HG02973 (cell line): ENCODE measurements at regions not wholly inside any gene's neighbourhood (a gene's known extent, or its start where the extent isn't known, plus 50 kb on each side); places are given as distances from the start of the nearest gene placed in this dataset.

Source experiments
- ATAC-seq: cut with Tn5 transposase; IDR thresholded peaks from one replicate; pipeline ENCODE4 v1.9.1; 2021; ENCODE audit warnings: moderate library complexity; ENCODE audit not compliant: unreplicated experiment

- ATAC-seq, result no peak
These were observed 170.0 kb downstream of the SEC61B start for GRCh38 chr9:99391937-99392594.

- no peak for ATAC-seq
These were observed 170.9 kb downstream of the SEC61B start for GRCh38 chr9:99392986-99393385.

DNA sequence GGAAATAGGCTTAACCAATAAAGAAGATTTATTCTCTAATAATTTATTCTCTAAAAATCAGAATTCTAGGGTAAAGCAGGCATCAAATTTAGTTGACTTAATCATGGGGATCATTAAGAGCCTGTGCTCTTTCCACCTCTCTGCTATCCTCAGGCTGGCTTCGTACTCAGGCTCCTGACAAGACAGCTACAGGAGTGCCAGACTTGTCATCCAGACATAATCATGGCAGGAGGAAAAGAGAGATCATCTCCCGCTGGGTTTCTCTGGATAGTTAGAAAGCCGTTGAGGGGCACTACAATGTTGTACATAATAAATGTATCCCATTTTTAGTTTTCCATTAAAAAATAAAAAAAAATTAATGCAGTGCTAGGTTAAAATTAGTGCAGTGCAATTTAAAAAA lies 171.9 kb downstream of the SEC61B start:
- no peak for ATAC-seq

DNA sequence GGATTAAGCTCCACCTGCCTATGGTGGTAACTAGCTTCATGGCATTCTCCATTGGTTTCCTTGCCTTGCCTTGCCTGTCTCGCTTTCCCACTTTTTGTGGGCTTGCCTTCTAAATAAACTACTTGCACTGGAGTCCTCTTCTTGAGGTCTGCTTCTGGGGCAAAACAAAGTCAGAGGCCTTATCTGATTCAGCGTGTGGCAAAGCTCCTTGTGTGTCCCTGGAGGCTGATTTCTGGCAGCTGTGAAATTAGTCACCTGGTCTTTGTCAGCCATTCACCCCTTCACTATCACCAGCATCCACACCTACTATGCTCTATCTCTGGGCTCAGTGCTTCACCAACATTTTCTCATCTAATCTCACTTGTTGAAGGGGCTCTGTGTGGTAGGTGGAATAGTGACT lies 176.2 kb downstream of the SEC61B start:
- no peak for ATAC-seq

DNA sequence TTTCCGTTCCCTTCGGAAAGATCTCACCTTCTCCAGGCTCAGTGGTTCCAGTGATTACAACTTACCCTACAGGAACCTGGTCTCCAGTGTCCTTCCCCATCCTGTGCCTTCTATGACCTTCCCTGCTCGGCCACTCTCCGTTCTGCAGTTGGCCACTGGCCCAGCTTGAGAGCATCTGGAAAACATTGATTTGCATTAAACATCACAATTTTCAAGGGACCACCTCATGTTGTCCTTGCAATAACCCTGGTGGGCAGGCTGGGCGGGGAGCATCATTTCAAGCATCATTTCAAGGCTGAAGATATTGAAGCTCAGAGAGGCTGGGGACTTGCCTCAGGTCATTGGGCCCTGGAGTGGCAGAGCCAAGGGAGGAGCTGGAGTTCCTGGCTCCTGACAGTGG lies 177.4 kb downstream of the SEC61B start:
- no peak for ATAC-seq

- ATAC-seq, result no peak
These were observed 178.2 kb downstream of the SEC61B start for GRCh38 chr9:99400184-99400731.

DNA sequence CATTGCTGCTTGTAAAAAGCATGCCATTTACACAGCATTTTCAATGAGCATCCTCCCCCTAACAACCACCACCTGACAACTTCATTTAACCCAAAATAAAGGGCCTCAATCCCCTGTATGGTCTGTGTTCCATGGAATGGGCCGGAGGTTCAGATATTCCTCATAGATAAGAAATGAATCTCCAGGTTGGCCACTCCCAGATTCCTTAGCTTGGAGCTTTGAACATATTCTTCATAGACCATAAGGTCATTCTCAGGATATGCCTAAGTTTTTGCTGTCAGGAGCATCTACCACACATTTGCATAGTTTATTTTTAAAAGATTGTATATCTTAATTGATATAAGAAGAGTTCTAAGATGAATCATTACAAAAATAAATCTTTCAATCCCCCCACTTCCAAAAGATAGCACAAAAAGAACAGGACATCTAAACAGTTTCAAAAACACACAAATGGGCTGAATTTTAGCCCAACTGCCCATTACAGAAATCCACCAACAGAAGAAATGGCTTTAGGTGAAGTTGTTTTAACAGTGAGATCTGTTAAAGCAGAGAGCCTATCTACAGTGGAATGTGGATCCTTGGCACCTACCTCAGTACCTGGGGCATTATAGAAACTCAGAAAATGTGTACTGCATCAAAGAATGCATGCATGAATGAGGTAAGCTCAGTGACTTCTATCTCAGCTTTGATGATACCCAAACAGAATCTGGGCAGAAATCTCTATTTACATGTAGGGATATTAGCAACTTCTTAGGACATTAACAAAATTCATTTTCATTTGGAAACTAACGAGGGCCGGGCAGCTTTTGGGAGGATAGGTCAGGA lies 179.8 kb downstream of the SEC61B start:
- ATAC-seq, result no peak

- ATAC-seq, result no peak
These were observed 181.3 kb downstream of the SEC61B start for GRCh38 chr9:99403371-99403770.

DNA sequence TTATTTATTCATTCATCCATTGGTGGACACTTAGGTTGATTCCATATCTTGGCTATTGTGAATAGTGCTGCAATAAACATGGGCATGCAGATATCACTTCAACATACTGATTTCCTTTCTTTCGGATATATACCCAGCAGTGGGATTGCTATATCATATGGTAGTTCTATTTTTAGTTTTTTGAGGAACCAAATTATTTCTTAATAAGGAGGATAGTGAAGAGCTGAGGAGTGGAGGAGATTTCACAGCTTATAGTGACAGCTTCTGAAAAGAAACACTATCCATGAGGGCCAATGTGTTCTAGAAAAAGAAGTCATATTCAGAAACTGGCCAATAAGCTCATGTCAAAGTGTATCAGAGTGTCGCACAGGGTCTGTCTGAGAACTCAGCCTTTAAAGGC lies 183.3 kb downstream of the SEC61B start:
- ATAC-seq, result no peak

DNA sequence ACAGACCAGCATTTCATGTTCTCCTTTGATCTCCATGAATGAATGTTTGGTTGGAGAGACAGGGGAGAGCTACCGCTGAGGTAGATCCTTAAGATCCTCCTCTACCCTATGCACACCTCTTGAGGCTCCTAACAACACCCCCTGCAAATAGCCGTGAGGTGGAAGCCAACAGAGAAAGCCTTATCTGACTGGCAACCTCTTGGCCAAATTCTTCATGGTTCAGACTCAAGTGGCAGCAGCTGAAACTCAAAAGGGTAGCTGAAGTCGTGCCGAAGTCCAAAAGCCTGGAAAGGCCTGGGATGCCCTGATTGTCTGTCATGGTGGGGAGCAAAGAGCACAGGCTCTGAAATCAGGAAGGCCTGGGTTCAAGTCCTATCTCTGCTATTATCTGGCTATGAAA lies 184.9 kb downstream of the SEC61B start:
- no peak for ATAC-seq

- no peak for ATAC-seq
These were observed 189.0 kb downstream of the SEC61B start for GRCh38 chr9:99411068-99411467.

GRCh38 chr9:99411479-99412115 lies 189.5 kb downstream of the SEC61B start:
- ATAC-seq, result no peak

GRCh38 chr9:99412606-99413005 lies 190.5 kb downstream of the SEC61B start:
- no peak for ATAC-seq

DNA sequence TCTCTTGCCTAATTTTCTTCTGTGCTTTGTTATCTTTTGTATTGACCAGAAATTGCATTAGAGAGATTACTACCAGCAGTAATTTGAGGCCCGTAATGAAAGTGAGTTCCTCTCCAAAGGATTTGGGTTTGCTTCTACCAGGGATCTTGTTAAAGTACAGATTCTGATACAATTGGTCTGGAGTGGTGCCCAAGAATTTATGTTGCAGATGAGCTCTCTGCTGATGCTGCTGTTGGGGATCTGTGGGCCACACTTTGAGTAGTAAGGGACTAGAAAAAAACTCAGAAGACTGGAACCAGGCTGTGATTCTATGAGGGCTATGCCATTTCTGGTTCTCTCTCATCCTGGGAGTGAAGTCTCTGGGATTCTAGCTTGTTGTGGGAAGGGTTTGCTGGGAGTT lies 192.2 kb downstream of the SEC61B start:
- ATAC-seq, result no peak

DNA sequence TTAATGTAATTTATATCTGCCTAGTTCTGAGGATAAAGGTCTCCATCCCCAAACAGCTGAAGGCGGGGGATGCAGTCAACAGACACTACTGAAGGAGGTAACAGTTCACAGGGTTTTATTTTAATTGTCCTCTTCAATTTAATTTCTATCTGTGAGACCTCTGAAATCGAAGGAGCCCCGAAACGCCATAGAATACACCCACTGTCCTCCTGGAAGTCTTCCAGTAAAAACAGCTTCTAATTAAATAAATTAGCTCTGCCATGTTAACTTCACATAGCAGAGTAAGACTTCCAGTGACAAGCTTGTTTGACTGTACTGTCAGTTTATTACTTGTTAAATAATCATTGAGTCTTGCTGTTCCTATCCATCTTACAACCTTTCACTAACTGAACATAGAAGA lies 193.5 kb downstream of the SEC61B start:
- no peak for ATAC-seq

DNA sequence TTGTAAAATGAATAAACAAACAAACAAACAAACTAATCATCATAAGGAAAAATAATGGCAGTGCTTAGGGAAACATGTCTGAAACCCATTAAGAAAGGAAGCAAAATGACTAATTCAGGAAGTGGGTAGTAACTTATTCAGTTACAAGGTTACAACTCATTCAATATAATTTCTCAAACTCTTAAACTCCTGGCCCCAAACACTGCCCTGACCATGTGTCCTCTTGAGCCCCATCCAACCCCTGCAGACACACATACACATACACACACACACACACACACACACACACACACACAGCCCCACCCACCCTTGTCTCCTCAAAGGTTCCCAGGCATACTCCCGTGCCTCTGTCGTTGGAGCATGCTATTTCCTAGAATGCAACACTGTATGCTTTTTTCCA lies 193.9 kb downstream of the SEC61B start:
- no peak for ATAC-seq

GRCh38 chr9:99419070-99419469 lies 197.0 kb downstream of the SEC61B start:
- ATAC-seq, result no peak

DNA sequence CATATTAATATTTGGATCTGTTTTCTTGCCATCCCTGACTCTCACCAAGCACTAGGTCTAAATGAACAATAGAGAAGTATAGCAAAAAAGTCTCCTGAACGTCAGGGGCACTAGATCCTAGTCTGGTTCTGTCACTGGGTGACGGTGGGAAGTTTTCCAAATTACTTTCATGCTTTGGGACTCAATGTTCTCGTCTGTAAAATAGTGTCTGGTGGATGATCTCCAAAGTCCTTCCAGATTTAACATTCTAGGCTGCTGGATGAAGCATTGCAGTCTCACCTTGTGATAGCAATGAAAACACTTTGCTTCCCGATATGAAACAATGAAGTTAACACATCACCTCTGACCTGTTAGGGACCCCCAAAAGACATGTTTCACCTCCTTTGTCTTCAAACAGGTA lies 199.3 kb downstream of the SEC61B start:
- no peak for ATAC-seq

DNA sequence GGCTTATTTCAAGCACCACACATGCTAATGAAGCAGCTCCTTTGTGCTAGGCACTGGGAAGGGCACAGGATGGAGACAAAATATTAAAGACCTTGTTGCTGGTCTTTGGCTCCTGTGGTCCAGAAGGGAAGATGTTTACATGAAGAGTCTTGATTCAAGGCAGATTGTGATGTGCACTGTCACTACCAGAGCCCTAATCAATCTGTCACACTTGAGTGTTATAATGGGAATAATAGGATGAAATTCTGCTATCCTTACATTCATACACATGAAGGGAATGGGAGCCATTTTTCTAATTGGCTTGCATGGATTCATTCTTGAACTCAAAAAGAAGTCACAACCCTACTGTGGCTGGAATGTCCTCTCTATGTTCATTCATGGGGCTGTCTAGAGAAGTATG lies 203.0 kb downstream of the SEC61B start:
- ATAC-seq, result no peak

DNA sequence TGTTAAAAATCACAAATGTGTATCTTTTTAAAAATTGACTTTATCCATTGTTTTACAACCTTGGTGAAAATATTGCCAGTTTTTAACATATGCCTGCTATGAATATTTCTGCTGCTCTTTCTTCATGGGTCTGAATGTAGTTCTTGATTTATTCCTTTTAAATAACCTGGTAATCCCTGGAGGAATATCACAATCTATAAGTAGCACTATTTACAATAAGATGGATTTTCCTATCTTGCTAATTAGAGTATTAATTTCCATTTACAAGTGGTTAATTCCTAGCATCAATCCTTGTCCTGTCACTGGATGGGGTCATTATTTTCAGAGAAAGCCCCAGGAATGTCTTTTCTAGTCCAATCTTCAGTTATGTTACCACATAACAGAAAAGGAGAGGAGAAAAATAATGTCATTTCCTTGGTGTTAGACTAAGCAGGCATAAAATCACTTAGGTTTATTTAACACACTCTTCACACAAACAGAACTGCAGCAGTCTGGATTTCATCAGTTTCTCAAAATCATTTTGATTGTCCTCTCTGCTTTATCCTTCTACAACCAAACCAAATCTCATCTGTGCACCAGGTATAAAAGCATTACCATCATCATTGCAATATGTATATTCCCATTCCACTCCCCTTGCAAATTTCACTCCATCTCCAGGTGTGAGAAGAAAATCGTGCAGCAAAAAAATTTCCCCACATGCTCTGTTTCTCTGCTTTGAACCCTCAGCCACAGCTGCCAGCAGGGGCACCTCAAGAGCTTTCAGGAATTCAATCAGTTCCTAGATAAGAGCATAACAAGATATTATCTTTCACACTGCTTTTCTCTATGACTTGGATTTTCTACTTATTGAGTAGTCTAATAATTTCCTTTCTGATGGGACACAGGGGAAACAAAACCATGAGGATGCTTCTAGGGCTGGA lies 204.1 kb downstream of the SEC61B start:
- no peak for ATAC-seq

GRCh38 chr9:99427260-99427659 lies 205.2 kb downstream of the SEC61B start:
- ATAC-seq, result no peak
